Fibroblast of lung (primary cell): ENCODE measurements at regions not wholly inside any gene's neighbourhood (a gene's known extent, or its start where the extent isn't known, plus 50 kb on each side); places are given as distances from the start of the nearest gene placed in this dataset.

Experiments used
- CTCF ChIP-seq, 2 donors: IDR thresholded peaks in 1 of 2; conservative IDR thresholded peaks in 1 of 2; 1 replicate in 1 of 2; 2 replicates in 1 of 2; pipeline ENCODE4 v1.5.1; 2011 to 2012; ENCODE audit warnings: low read length in 2 of 2, control low read depth in 1 of 2, inconsistent platforms in 1 of 2, low read depth in 1 of 2, mild to moderate bottlenecking in 1 of 2
- EZH2 ChIP-seq: IDR thresholded peaks from 2 replicates; pipeline ENCODE4 v1.5.1; 2012; ENCODE audit warnings: low read length, control low read depth, mild to moderate bottlenecking; ENCODE audit errors: missing control alignments

DNA sequence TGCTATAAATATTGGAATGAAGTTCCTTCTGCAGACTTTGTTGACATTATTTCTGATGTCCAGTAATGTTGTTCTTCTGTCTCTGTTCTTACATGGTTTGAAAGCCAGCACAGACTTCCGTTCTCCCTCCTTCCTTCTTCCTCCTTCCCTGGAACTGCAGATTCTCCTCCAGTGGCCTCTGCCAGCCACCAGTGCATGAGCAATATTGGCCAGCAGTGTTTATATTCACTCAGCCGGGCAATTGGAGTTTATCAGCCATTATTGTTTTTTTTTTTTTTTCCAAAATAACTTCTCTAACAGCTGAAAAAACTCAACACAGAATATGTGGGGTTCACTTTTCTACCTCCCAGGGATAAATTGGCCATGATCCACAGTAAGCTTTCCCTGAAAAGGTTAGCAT is 86.8 kb downstream of the ADCYAP1 start:
- TF ChIP-seq CTCF (conservative IDR thresholded peaks at IDR 0.05 in 1 of 2, IDR thresholded peaks at IDR 0.05 in 1 of 2; ENCODE audit: low read depth in 1 of 2, low read length in 2 of 2), result no peak
- TF ChIP-seq EZH2, result no peak
